GM19099 (cell line): ENCODE measurements at regions not wholly inside any gene's neighbourhood (a gene's known extent, or its start where the extent isn't known, plus 50 kb on each side); places are given as distances from the start of the nearest gene placed in this dataset.

Experiments used
- POLR2A ChIP-seq: IDR thresholded peaks from 3 replicates; pipeline ENCODE4 v1.6.1; 2011; ENCODE audit warnings: low read depth; ENCODE audit not compliant: insufficient read length; ENCODE audit errors: extremely low read depth

DNA sequence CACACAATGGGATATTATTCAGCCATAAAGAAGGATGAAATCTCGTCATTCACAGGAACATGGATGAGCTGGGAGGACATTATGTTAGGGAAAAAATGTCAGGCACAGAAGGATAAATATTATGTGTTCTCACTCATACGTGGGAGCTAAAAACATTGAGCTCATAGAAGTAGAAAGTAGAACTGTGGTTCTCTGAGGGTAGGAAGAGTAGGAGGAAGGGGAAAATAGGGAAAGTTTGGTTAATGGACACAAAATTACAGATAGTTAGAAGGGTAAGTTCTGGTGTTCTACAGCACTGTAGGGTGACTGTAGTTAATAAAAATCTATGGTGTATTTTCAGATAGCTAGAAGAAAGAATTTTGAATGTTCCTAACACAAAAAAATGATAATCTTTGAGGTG, 102.6 kb upstream of the LIPC start:
- no peak for TF ChIP-seq POLR2A

- no peak for TF ChIP-seq POLR2A
Measured at GRCh38 chr15:58329781-58330671, 101.8 kb upstream of the LIPC start.

DNA sequence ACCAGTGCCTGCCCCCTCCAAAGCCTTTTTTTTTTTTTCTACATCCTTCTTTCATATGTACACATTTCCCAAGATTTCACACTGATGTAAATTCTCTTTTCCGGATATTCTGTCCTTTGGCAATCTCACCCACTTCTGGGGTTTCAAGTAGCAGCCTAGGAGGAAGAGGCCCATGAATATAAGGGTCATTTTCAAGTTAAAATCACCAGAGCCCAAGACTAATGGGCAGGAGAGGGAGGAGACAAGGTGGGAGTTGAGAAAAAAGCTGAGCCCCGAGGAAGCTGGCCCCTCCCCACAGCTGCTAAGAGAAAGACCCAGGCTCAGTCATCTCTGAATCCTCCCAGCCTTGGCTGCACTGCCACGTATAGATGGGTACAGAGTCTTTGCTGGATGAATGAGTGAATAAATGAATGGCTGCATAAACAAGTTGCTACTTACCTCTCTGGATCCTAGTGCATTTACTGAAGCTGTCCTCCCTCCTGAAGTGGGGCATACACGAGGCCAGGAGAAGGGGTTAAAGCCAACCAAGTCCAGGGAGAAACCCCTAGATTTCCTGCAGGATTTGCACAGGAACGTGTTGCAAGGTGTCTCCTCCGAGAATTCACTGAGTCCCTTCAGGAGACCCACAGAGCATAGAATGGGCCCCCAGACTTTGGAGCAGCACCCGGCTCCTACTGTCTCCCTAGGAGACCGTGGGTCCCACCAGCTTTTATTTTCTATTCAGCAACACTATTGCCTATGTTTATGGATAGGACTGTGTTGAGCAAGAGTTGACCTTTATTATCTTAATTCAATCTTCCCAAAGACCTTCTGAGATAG, 100.8 kb upstream of the LIPC start:
- TF ChIP-seq POLR2A, result no peak

- TF ChIP-seq POLR2A, result no peak
Measured at GRCh38 chr15:58331560-58331912, 100.3 kb upstream of the LIPC start.

DNA sequence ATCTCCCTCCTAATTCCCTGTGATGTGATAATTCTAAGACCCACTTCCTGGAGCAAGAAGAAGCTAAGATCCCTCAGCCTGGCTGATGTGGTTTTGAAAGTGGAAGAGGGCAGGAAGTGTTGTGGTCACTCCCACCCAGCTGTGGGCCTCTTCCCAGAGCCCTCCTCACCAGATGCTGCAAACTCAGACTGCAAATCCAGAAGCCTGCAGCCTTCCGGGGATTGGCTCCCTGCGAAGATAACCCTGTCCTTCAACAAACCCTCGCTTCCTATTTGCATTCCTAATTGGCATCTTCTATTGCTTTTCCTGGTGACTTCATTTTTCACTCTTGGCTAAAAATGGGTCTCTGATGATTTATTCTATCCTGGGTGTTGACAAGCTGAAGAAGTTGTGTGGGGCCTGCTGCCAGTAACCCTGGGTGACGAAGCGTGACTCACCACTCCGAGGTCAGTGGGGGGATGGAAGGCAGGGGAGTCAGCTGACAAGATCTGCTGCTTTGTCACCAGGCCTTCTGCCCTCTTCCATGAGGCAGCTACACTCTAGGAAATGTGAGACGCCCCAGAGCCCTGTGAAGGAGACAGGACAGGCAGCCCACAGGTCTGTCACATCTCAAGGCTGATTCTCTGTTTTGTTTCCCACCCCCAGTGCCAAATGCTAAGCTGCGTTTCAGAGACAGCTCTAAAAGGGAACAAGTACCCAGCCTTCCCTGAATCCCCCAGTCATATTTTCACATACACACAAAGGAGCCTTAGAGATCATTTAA, 99.7 kb upstream of the LIPC start:
- TF ChIP-seq POLR2A, result peak; percentile 46

GRCh38 chr15:58332676-58333400, 99.0 kb upstream of the LIPC start:
- TF ChIP-seq POLR2A, result no peak

DNA sequence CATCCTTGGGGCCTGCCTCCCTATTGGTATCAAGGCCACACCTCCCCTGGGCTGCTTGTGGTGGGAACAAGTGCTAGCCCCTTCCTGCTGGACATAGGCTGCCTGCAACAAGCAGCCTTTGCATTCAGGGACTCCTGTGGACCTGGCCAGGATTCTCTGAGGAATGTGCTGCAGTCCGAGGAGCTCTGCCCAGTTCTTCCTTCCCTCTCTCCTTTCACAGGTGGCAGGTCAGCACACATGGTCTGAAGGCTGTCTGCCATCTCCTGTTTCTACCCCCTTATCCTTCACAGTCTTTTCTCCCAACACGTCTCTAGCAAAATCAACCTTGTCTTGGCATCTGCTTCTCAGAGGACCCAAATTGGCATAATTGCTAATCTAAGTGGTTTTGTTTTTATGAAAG, 97.0 kb upstream of the LIPC start:
- TF ChIP-seq POLR2A, result no peak

GRCh38 chr15:58336161-58336560, 95.6 kb upstream of the LIPC start:
- no peak for TF ChIP-seq POLR2A

DNA sequence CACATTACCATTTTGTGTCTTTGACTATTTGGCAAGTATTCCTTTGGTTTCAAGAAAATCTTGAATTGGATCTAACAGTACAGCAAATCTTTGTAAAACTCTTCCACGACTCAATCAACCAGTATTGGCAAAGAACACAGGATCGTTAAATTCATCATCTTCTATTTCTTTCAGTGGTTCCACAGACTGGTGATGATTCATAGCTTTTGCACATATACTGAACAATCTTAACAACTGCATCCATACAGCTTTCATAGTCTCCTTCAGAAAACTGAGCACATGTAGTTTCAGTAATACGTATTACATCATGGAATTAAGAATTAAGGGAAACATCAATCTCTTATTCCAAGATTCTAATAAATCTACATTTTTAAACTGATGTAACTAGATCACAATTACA, 91.6 kb upstream of the LIPC start:
- no peak for TF ChIP-seq POLR2A

GRCh38 chr15:58342508-58342907, 89.3 kb upstream of the LIPC start:
- TF ChIP-seq POLR2A, result no peak

GRCh38 chr15:58344213-58345070, 87.3 kb upstream of the LIPC start:
- no peak for TF ChIP-seq POLR2A

GRCh38 chr15:58346361-58346760, 85.4 kb upstream of the LIPC start:
- TF ChIP-seq POLR2A, result no peak

DNA sequence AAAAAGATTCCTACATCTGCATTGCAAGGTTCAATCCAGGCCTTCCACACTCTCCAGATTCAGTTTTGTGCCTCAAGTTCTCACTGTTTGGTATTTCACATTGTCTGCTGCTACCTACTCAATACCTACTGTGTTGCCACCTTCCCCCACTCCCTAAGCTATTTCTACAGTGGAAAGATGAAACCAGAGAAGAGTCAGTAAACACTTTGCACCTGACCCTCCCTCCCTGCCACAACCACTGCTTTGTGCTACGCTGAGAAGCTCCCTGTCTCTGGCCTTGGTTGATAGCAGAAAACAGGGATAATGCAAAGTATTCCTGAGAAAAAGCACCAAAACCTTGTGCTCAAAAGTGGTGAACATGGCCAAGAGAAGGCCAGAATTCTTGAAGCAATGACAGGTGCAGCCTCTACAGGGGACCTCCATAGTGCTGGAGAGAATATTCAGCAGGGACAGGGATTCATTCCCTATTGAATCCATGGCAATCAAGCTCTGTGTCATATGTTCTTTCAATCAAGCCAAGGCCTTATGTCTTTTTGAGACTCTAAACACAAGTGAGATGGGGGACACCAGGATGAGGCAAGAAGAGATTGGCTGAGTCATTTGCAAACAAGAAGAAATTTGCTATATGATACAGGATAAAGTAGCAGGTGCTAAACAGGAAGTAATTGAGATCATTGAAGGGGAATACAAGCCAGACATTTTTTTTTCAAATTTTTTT, 83.5 kb upstream of the LIPC start:
- no peak for TF ChIP-seq POLR2A
